Testis (tissue), 2 donors: ENCODE measurements at regions not wholly inside any gene's neighbourhood (a gene's known extent, or its start where the extent isn't known, plus 50 kb on each side); places are given as distances from the start of the nearest gene placed in this dataset.

Source experiments
- DNase-seq: peaks from one replicate; pipeline ENCODE4 v3.0.0-alpha.2; 2019
- H3K27ac ChIP-seq, 2 donors: fragments of 200-600 bp; sonication (generic); one replicate each; pipeline ENCODE4 v1.5.1; 2019
- H3K27me3 ChIP-seq: fragments of 200-600 bp; sonication (generic); one replicate; pipeline ENCODE4 v1.5.1; 2019
- H3K36me3 ChIP-seq: fragments of 200-600 bp; sonication (generic); one replicate; pipeline ENCODE4 v1.5.1; 2017; ENCODE audit warnings: low read depth; ENCODE audit errors: missing control alignments
- H3K4me1 ChIP-seq: fragments of 200-600 bp; sonication (generic); one replicate; pipeline ENCODE4 v1.5.1; 2019
- H3K4me3 ChIP-seq, 2 donors: fragments of 200-600 bp; sonication (generic); one replicate each; pipeline ENCODE4 v1.5.1; 2017 to 2019
- H3K9me3 ChIP-seq: fragments of 200-600 bp; sonication (generic); one replicate; pipeline ENCODE4 v1.5.1; 2017
- CTCF ChIP-seq, 3 experiments: fragments of 450-650 bp in 2 of 3; fragments of 200-600 bp in 1 of 3; sonication (generic) in 1 of 3; IDR thresholded peaks; one replicate each; pipeline ENCODE4 v1.5.1; 2016 to 2019; ENCODE audit warnings: antibody characterized with exemption in 3 of 3, mild to moderate bottlenecking in 2 of 3, moderate library complexity in 1 of 3
- POLR2A ChIP-seq: fragments of 450-650 bp; IDR thresholded peaks from one replicate; pipeline ENCODE4 v1.6.1; 2017; ENCODE audit warnings: antibody characterized with exemption, mild to moderate bottlenecking, moderate library complexity
- WGBS, 2 donors: methylation state at CpG; one replicate each; pipeline ENCODE4 v1.1.5; 2018; 5-methylcytosine and 5-hydroxymethylcytosine counted together
- intact Hi-C: fragments of 100-400 bp; cut with DNase I; formaldehyde crosslinking; loops from one replicate; pipeline ENCODE4 v1.15.1; 2023; ENCODE audit warnings: low total_unique reads

GRCh38 chr6:23293653-23294052 lies 724.3 kb downstream of the HDGFL1 start:
- intact Hi-C loops = no loop called here
- WGBS, 2 donors = 79 to 82% methylated on average over 3 of the region's 3 CpGs
- Histone ChIP-seq H3K9me3 (no peaks in the 10 kb centered on the region), H3K36me3 (no peaks in the 10 kb centered on the region), H3K27ac (no peak overlapping the region), H3K4me3 (no peak overlapping the region), H3K4me1 (no peaks in the 10 kb centered on the region), H3K27me3 (no peaks in the 10 kb centered on the region)
- TF ChIP-seq CTCF (IDR thresholded peaks at IDR 0.05) (no peak), POLR2A (no peak)
- no peak for DNase-seq

- Histone ChIP-seq H3K9me3 (no peaks in the 10 kb centered on the region), H3K4me3 (no peak overlapping the region), H3K4me1 (no peaks in the 10 kb centered on the region), H3K27me3 (no peaks in the 10 kb centered on the region), H3K27ac (no peak overlapping the region), H3K36me3 (no peaks in the 10 kb centered on the region)
- intact Hi-C loops = no loop called here
- no peak for DNase-seq
- TF ChIP-seq CTCF (IDR thresholded peaks at IDR 0.05) (no peak), POLR2A (no peak)
These were observed 732.2 kb downstream of the HDGFL1 start for GRCh38 chr6:23301556-23301955.

GRCh38 chr6:23302514-23302913 lies 733.1 kb downstream of the HDGFL1 start:
- no peak overlapping the region for H3K4me3 ChIP-seq
- WGBS, 2 donors = 81 to 89% methylated on average over 4 of the region's 4 CpGs
- intact Hi-C loops = no loop called here
- no peaks in the 10 kb centered on the region for H3K27me3 ChIP-seq
- H3K27ac ChIP-seq = no peak overlapping the region
- no peaks in the 10 kb centered on the region for H3K36me3 ChIP-seq
- no peak for TF ChIP-seq CTCF (IDR thresholded peaks at IDR 0.05)
- no peak for TF ChIP-seq POLR2A
- no peaks in the 10 kb centered on the region for H3K9me3 ChIP-seq
- no peaks in the 10 kb centered on the region for H3K4me1 ChIP-seq
- DNase-seq = no peak

GRCh38 chr6:23305325-23305943 lies 736.1 kb downstream of the HDGFL1 start:
- no peak for DNase-seq
- no peaks in the 10 kb centered on the region for H3K36me3 ChIP-seq
- WGBS, 2 donors = 76 to 78% methylated on average over 2 of the region's 2 CpGs
- TF ChIP-seq POLR2A = no peak
- TF ChIP-seq CTCF (IDR thresholded peaks at IDR 0.05) = no peak
- no peaks in the 10 kb centered on the region for H3K27me3 ChIP-seq
- intact Hi-C loops = no loop called here
- no peak overlapping the region for H3K4me3 ChIP-seq
- H3K4me1 ChIP-seq = no peaks in the 10 kb centered on the region
- no peak overlapping the region for H3K27ac ChIP-seq
- no peaks in the 10 kb centered on the region for H3K9me3 ChIP-seq

GRCh38 chr6:23306251-23306950 lies 737.0 kb downstream of the HDGFL1 start:
- TF ChIP-seq CTCF (IDR thresholded peaks at IDR 0.05) (no peak), POLR2A (no peak)
- Histone ChIP-seq H3K9me3 (no peaks in the 10 kb centered on the region), H3K27ac (no peak overlapping the region), H3K4me1 (no peaks in the 10 kb centered on the region), H3K36me3 (no peaks in the 10 kb centered on the region), H3K4me3 (no peak overlapping the region), H3K27me3 (no peaks in the 10 kb centered on the region)
- WGBS, 2 donors = 85 to 88% methylated on average over 2 of the region's 2 CpGs
- no peak for DNase-seq
- intact Hi-C loops = no loop called here
